ENCODE measurements at regions not wholly inside any gene's neighbourhood (a gene's known extent, or its start where the extent isn't known, plus 50 kb on each side); places are given as distances from the start of the nearest gene placed in this dataset.
A peak's percentile ranks its signal among the peaks of the same experiment; 100 is the strongest.

GRCh38 chr9:84393266-84393950, 52.9 kb upstream of the SLC28A3 start:
- TF ChIP-seq JUND (IDR thresholded peaks at IDR 0.05; ENCODE audit: low read depth): no peak
- no peak for DNase-seq (ENCODE audit: low read depth in 1 of 2, low spot score in 1 of 2)
- in situ Hi-C loops (cut with HindIII; ENCODE audit: low pct_unique_long_range_greater_than_20kb, low sequenced_read_pairs): no loop called here

- no peak for TF ChIP-seq JUND (IDR thresholded peaks at IDR 0.05; ENCODE audit: low read depth)
These were observed 53.5 kb upstream of the SLC28A3 start for GRCh38 chr9:84394036-84394435.

GRCh38 chr9:84397151-84397728, 56.7 kb upstream of the SLC28A3 start:
- in situ Hi-C loops (cut with HindIII; ENCODE audit: low pct_unique_long_range_greater_than_20kb, low sequenced_read_pairs): no loop called here
- no peak for TF ChIP-seq JUND (IDR thresholded peaks at IDR 0.05; ENCODE audit: low read depth)
- DNase-seq (ENCODE audit: low read depth in 1 of 2, low spot score in 1 of 2): peak; percentile 30 to 71

More at GRCh38 chr9:84394036-84394435, 53.5 kb upstream of the SLC28A3 start:
- no peak for DNase-seq (ENCODE audit: low read depth in 1 of 2, low spot score in 1 of 2)
- in situ Hi-C loops (cut with HindIII; ENCODE audit: low pct_unique_long_range_greater_than_20kb, low sequenced_read_pairs): no loop called here

- DNase-seq (ENCODE audit: low read depth in 1 of 2, low spot score in 1 of 2): no peak
- TF ChIP-seq JUND (IDR thresholded peaks at IDR 0.05; ENCODE audit: low read depth): no peak
- in situ Hi-C loops (cut with HindIII; ENCODE audit: low pct_unique_long_range_greater_than_20kb, low sequenced_read_pairs): no loop called here
These were observed 57.3 kb upstream of the SLC28A3 start for GRCh38 chr9:84397822-84398221.

- no peak for TF ChIP-seq JUND (IDR thresholded peaks at IDR 0.05; ENCODE audit: low read depth)
- in situ Hi-C loops (cut with HindIII; ENCODE audit: low pct_unique_long_range_greater_than_20kb, low sequenced_read_pairs): no loop called here
- no peak for DNase-seq (ENCODE audit: low read depth in 1 of 2, low spot score in 1 of 2)
These were observed 62.0 kb upstream of the SLC28A3 start for GRCh38 chr9:84402517-84402916.

GRCh38 chr9:84403288-84403687, 62.7 kb upstream of the SLC28A3 start:
- in situ Hi-C loops (cut with HindIII; ENCODE audit: low pct_unique_long_range_greater_than_20kb, low sequenced_read_pairs): no loop called here
- no peak for DNase-seq (ENCODE audit: low read depth in 1 of 2, low spot score in 1 of 2)
- no peak for TF ChIP-seq JUND (IDR thresholded peaks at IDR 0.05; ENCODE audit: low read depth)

- no peak for TF ChIP-seq JUND (IDR thresholded peaks at IDR 0.05; ENCODE audit: low read depth)
- in situ Hi-C loops (cut with HindIII; ENCODE audit: low pct_unique_long_range_greater_than_20kb, low sequenced_read_pairs): no loop called here
- peak in 1 of 2 experiments; percentile 22 for DNase-seq (ENCODE audit: low read depth in 1 of 2, low spot score in 1 of 2)
These were observed 63.6 kb upstream of the SLC28A3 start for GRCh38 chr9:84404095-84404686.

GRCh38 chr9:84405667-84406066, 65.1 kb upstream of the SLC28A3 start:
- in situ Hi-C loops (cut with HindIII; ENCODE audit: low pct_unique_long_range_greater_than_20kb, low sequenced_read_pairs): no loop called here
- TF ChIP-seq JUND (IDR thresholded peaks at IDR 0.05; ENCODE audit: low read depth): no peak
- no peak for DNase-seq (ENCODE audit: low read depth in 1 of 2, low spot score in 1 of 2)

- no peak for DNase-seq (ENCODE audit: low read depth in 1 of 2, low spot score in 1 of 2)
- in situ Hi-C loops (cut with HindIII; ENCODE audit: low pct_unique_long_range_greater_than_20kb, low sequenced_read_pairs): no loop called here
- no peak for TF ChIP-seq JUND (IDR thresholded peaks at IDR 0.05; ENCODE audit: low read depth)
These were observed 67.9 kb upstream of the SLC28A3 start for GRCh38 chr9:84408416-84408815.

GRCh38 chr9:84411683-84412267, 71.2 kb upstream of the SLC28A3 start:
- no peak for TF ChIP-seq JUND (IDR thresholded peaks at IDR 0.05; ENCODE audit: low read depth)
- DNase-seq (ENCODE audit: low read depth in 1 of 2, low spot score in 1 of 2): peak in 1 of 2 experiments; percentile 35
- in situ Hi-C loops (cut with HindIII; ENCODE audit: low pct_unique_long_range_greater_than_20kb, low sequenced_read_pairs): no loop called here

GRCh38 chr9:84412654-84413053, 72.1 kb upstream of the SLC28A3 start:
- TF ChIP-seq JUND (IDR thresholded peaks at IDR 0.05; ENCODE audit: low read depth): no peak
- in situ Hi-C loops (cut with HindIII; ENCODE audit: low pct_unique_long_range_greater_than_20kb, low sequenced_read_pairs): no loop called here

GRCh38 chr9:84413301-84413700, 72.7 kb upstream of the SLC28A3 start:
- no peak for DNase-seq (ENCODE audit: low read depth in 1 of 2, low spot score in 1 of 2)
- in situ Hi-C loops (cut with HindIII; ENCODE audit: low pct_unique_long_range_greater_than_20kb, low sequenced_read_pairs): no loop called here

More at GRCh38 chr9:84412654-84413053, 72.1 kb upstream of the SLC28A3 start:
- no peak for DNase-seq (ENCODE audit: low read depth in 1 of 2, low spot score in 1 of 2)

GRCh38 chr9:84419031-84419602, 78.6 kb upstream of the SLC28A3 start:
- in situ Hi-C loops (cut with HindIII; ENCODE audit: low pct_unique_long_range_greater_than_20kb, low sequenced_read_pairs): no loop called here
- TF ChIP-seq JUND (IDR thresholded peaks at IDR 0.05; ENCODE audit: low read depth): no peak
- no peak for DNase-seq (ENCODE audit: low read depth in 1 of 2, low spot score in 1 of 2)

More at GRCh38 chr9:84413301-84413700, 72.7 kb upstream of the SLC28A3 start:
- TF ChIP-seq JUND (IDR thresholded peaks at IDR 0.05; ENCODE audit: low read depth): no peak
